ENCODE measurements at regions not wholly inside any gene's neighbourhood (a gene's known extent, or its start where the extent isn't known, plus 50 kb on each side); places are given as distances from the start of the nearest gene placed in this dataset.

DNA sequence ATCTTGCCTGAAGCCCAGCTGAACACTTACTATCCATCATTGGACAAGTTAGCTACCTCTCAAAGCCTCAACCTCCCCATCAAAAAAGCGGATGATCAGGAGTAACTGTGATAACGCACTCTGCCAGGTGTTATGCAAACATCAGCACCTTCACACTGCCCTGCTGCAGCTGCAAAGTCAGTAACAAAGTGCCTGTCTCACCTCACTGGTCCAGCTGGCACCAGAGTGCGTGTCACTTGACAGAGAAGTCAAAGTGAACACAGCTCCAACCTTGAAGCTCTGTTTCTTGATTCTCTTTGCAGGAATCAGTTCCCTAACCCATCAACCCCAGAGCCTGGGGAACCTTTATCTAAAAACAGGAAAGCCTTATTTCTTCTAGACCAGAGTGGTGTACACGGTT, 413.6 kb downstream of the CTTN start:
- H3K27ac ChIP-seq = no peak overlapping the region
- H3K4me3 ChIP-seq = no peak overlapping the region
- intact Hi-C loops (cut with DNase I; ENCODE audit: low total_unique reads) = no loop called here
- no peaks in the 10 kb centered on the region for H3K27me3 ChIP-seq
- H3K9me3 ChIP-seq = no peaks in the 10 kb centered on the region
- H3K36me3 ChIP-seq = no peaks in the 10 kb centered on the region
- TF ChIP-seq POLR2A (IDR thresholded peaks at IDR 0.05) = no peak
- TF ChIP-seq CTCF (IDR thresholded peaks at IDR 0.05) = no peak
- no peak for DNase-seq
- no peaks in the 10 kb centered on the region for H3K4me1 ChIP-seq

DNA sequence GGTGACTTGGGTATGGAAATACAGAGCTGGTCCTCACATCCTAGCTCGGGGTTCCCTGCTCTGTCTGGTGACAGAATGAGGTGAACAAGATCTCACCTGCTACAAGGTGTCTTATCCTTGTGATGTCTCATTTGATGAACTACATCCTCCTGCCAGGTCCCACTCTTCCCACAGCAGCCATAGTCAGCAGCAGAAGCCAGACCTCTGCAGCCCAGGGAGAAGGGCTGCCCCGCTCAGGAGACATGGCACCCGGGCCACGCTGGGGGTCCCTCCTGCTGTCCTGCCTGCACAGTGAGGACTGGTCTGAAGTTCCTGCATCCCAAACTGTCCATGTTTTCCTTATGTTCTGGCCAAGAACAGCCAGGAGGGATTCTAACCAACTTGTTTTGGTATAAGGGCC, 414.1 kb downstream of the CTTN start:
- intact Hi-C loops (cut with DNase I; ENCODE audit: low total_unique reads) = no loop called here
- no peaks in the 10 kb centered on the region for H3K36me3 ChIP-seq
- H3K4me1 ChIP-seq = no peaks in the 10 kb centered on the region
- no peak overlapping the region for H3K27ac ChIP-seq
- no peak for DNase-seq
- TF ChIP-seq CTCF (IDR thresholded peaks at IDR 0.05) (no peak), POLR2A (IDR thresholded peaks at IDR 0.05) (no peak)
- no peaks in the 10 kb centered on the region for H3K27me3 ChIP-seq
- H3K9me3 ChIP-seq = no peaks in the 10 kb centered on the region
- no peak overlapping the region for H3K4me3 ChIP-seq

DNA sequence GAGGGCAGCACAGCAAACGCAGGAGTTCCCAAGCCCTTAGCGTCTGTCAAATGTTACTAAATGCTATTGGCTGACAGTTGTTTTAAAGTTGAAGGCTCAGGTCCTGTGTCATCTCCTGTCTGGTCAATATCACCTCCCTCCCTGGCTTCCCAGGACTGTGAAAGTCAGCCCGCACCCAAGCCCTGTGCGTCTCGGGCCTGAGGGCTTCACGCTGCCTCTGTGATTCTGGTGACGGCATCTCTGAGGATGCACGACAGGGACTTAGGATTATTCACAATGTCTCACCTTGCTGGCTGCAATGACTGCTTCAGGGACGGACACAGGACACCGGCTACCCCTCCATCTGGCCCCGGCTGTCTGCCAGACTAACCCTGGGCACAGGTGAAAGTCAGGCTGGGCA, 415.3 kb downstream of the CTTN start:
- TF ChIP-seq POLR2A (IDR thresholded peaks at IDR 0.05) (no peak), CTCF (IDR thresholded peaks at IDR 0.05) (no peak)
- intact Hi-C loops (cut with DNase I; ENCODE audit: low total_unique reads) = no loop called here
- no peaks in the 10 kb centered on the region for H3K4me1 ChIP-seq

GRCh38 chr11:70815485-70815832, 417.1 kb downstream of the CTTN start:
- Histone ChIP-seq H3K36me3 (no peaks in the 10 kb centered on the region), H3K27ac (no peak overlapping the region), H3K4me1 (no peaks in the 10 kb centered on the region), H3K9me3 (no peaks in the 10 kb centered on the region), H3K4me3 (no peak overlapping the region), H3K27me3 (no peaks in the 10 kb centered on the region)
- TF ChIP-seq CTCF (IDR thresholded peaks at IDR 0.05) = no peak
- TF ChIP-seq POLR2A (IDR thresholded peaks at IDR 0.05) = no peak
- DNase-seq = no peak
- intact Hi-C loops (cut with DNase I; ENCODE audit: low total_unique reads) = no loop called here

More for the DNA sequence above, 415.3 kb downstream of the CTTN start:
- no peak for DNase-seq
- Histone ChIP-seq H3K27ac (no peak overlapping the region), H3K9me3 (no peaks in the 10 kb centered on the region), H3K27me3 (no peaks in the 10 kb centered on the region), H3K36me3 (no peaks in the 10 kb centered on the region), H3K4me3 (no peak overlapping the region)

DNA sequence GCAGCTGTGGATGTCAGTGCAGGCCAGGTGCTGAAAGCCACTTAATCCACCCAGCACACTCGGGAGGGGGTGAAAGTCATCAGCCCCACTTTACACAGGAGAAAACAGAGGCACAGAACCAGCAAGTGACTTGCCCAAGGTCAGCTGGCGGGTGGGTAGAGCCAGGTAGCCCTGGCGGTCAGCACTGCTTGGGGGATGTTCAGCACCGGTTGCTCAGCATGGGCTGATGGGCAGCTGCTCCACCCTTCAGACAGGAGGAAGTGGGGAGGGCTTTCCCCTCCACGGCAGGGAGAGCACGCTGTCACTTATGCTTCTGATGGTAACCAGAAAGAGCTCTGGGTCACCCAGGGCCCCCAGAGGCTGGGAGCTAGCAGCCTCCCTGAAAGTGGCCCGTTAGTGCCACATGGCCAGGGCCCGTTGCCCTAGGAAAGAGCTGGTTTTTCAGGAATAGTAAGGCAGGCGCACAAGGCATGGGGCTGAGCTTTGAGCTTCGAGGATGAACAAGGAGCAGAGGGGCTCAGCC, 417.9 kb downstream of the CTTN start:
- TF ChIP-seq CTCF (IDR thresholded peaks at IDR 0.05) (no peak), POLR2A (IDR thresholded peaks at IDR 0.05) (no peak)
- Histone ChIP-seq H3K36me3 (no peaks in the 10 kb centered on the region), H3K9me3 (no peaks in the 10 kb centered on the region), H3K4me3 (no peak overlapping the region), H3K27ac (no peak overlapping the region), H3K27me3 (no peaks in the 10 kb centered on the region), H3K4me1 (no peaks in the 10 kb centered on the region)
- no peak for DNase-seq
- intact Hi-C loops (cut with DNase I; ENCODE audit: low total_unique reads) = no loop called here
